DMS153 (cell line): ENCODE measurements at regions not wholly inside any gene's neighbourhood (a gene's known extent, or its start where the extent isn't known, plus 50 kb on each side); places are given as distances from the start of the nearest gene placed in this dataset.
"Not testable (repeated sequence)": the region's sequence is repeated elsewhere in the genome, so short reads cannot be mapped to it uniquely, and the experiment has no call there.

Experiments
- DNase-seq: peaks from one replicate; lab custom pipeline; 2025; lab: John Stamatoyannopoulos, UW

- DNase-seq: no peak
Measured at GRCh38 chr5:87751824-87752223, 339.1 kb upstream of the CCNH start.

GRCh38 chr5:87746891-87747377 is 334.2 kb upstream of the CCNH start:
- DNase-seq: no peak

GRCh38 chr5:87746341-87746740 is 333.6 kb upstream of the CCNH start:
- no peak for DNase-seq

GRCh38 chr5:87741881-87742280 is 329.2 kb upstream of the CCNH start:
- no peak for DNase-seq

GRCh38 chr5:87735923-87736322 is 323.2 kb upstream of the CCNH start:
- no peak for DNase-seq

GRCh38 chr5:87733897-87734296 is 321.2 kb upstream of the CCNH start:
- DNase-seq: no peak

GRCh38 chr5:87732875-87733768 is 320.4 kb upstream of the CCNH start:
- DNase-seq: no peak

- no peak for DNase-seq
Measured at GRCh38 chr5:87729781-87730180, 317.1 kb upstream of the CCNH start.

- no peak for DNase-seq
Measured at GRCh38 chr5:87722286-87722685, 309.6 kb upstream of the CCNH start.

- DNase-seq: not testable (repeated sequence)
Measured at GRCh38 chr5:87718224-87718925, 305.6 kb upstream of the CCNH start.

- no peak for DNase-seq
Measured at GRCh38 chr5:87717761-87718160, 305.0 kb upstream of the CCNH start.

GRCh38 chr5:87705876-87706275 is 293.1 kb upstream of the CCNH start:
- no peak for DNase-seq

GRCh38 chr5:87686975-87687374 is 274.2 kb upstream of the CCNH start:
- no peak for DNase-seq

GRCh38 chr5:87686018-87686417 is 273.3 kb upstream of the CCNH start:
- DNase-seq: no peak

GRCh38 chr5:87674235-87674634 is 261.5 kb upstream of the CCNH start:
- no peak for DNase-seq

GRCh38 chr5:87671146-87671545 is 258.4 kb upstream of the CCNH start:
- DNase-seq: no peak

- no peak for DNase-seq
Measured at GRCh38 chr5:87665166-87665565, 252.4 kb upstream of the CCNH start.

- no peak for DNase-seq
Measured at GRCh38 chr5:87661784-87662566, 249.2 kb upstream of the CCNH start.

GRCh38 chr5:87653242-87653641 is 240.5 kb upstream of the CCNH start:
- DNase-seq: no peak

GRCh38 chr5:87650284-87650683 is 237.6 kb upstream of the CCNH start:
- DNase-seq: no peak

GRCh38 chr5:87649455-87649854 is 236.7 kb upstream of the CCNH start:
- DNase-seq: no peak

- no peak for DNase-seq
Measured at GRCh38 chr5:87645224-87645623, 232.5 kb upstream of the CCNH start.
